Islet of Langerhans (tissue), 1 donor: ENCODE measurements at regions not wholly inside any gene's neighbourhood (a gene's known extent, or its start where the extent isn't known, plus 50 kb on each side); places are given as distances from the start of the nearest gene placed in this dataset.
"Not testable (repeated sequence)": the region's sequence is repeated elsewhere in the genome, so short reads cannot be mapped to it uniquely, and the experiment has no call there.

Experiments used
- FAIRE-seq: peaks from one replicate; lab custom pipeline; 2011; peaks lifted over from hg19 to GRCh38; lab: Jason Lieb, UNC

DNA sequence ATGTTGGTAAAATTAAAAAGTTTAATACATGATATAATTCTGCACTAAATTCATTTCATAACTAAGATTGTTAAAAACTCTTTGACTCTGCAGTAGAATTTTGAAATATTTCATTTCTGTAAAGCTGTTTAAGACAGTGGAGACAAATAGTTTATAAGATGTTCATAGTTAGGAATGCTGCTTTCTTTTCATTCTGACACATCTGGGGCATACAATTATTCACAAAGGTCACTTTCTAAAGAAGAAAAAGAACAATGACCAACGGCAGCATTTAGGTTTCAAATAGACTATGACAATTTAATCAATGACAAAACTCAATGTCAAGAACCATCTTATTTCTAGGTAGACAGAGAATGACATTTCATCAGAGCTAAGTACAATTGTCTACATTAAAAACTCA lies 1422.1 kb downstream of the PCDH9 start:
- no peak for FAIRE-seq

- no peak for FAIRE-seq
Measured at GRCh38 chr13:65803530-65804392, 1426.4 kb downstream of the PCDH9 start.

GRCh38 chr13:65789815-65790214 lies 1440.3 kb downstream of the PCDH9 start:
- FAIRE-seq: no peak

- no peak for FAIRE-seq
Measured at GRCh38 chr13:65787082-65787481, 1443.1 kb downstream of the PCDH9 start.

- FAIRE-seq: no peak
Measured at GRCh38 chr13:65784088-65784816, 1445.9 kb downstream of the PCDH9 start.

- FAIRE-seq: no peak
Measured at GRCh38 chr13:65783383-65783782, 1446.8 kb downstream of the PCDH9 start.

- not testable (repeated sequence) for FAIRE-seq
Measured at GRCh38 chr13:65771704-65772313, 1458.3 kb downstream of the PCDH9 start.

- no peak for FAIRE-seq
Measured at GRCh38 chr13:65768545-65768944, 1461.6 kb downstream of the PCDH9 start.

DNA sequence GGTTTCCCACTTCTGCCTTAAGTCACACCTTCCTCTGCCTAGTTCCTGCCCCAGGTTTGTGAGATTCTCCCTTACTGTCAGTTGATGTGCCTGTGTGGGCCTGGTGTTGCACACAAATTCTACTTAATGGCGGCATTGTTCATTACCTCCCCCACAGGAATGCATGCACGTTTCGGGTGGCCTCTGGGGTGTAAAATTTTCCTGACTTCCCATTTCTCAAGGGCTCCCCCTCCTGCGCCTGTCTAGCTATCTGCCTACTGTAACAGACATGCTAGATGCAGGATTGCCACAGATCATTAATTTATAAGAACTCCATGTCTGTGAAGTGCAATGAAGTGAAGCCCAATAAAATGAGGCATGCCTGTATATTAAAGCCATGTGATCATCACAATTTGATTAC lies 1466.3 kb downstream of the PCDH9 start:
- FAIRE-seq: no peak

DNA sequence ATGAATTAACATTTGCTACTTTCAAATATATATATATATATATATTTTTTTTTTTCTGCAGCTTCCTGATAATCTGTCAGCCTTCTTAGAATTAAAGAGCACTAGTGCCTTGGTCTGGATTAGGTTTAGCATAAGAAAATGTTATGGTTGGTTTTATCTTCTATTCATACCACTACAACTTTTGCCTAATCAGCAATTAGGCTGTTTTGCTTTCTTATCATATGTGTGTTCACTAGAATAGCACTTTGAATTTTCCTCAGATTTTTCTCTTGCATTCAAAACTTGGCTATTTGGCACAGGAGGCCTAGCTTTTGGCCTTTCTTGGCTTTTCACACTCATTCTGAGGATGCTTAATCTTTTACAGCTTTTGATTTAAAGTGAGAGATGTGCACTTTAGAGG lies 1468.1 kb downstream of the PCDH9 start:
- no peak for FAIRE-seq

DNA sequence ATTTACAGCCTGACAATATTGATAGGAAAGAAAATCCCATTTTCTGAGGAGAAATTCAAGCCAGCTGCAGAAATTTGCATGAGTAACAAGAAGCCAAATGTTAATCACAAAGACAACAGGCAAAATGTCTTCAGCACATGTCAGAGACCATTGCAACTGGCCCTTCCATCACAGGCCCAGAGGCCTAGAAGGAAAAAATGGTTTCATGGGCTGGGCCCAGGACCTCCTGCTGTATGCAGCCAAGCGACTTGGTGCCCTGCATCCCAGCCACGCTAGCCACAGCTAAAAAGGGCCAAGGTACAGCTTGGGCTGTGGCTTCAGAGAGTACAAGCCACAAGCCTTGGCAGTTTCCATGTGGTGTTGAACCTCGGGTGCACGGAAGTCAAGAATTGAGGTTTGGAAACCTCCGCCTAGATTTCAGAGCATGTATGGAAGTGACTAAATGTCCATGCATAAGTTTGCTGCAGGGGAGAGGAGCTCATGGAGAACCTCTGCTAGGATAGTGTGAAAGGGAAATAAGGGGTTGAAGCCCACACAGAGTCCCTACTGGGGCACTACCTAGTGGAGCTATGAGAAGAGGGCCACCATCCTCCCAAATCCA lies 1474.0 kb downstream of the PCDH9 start:
- FAIRE-seq: no peak

DNA sequence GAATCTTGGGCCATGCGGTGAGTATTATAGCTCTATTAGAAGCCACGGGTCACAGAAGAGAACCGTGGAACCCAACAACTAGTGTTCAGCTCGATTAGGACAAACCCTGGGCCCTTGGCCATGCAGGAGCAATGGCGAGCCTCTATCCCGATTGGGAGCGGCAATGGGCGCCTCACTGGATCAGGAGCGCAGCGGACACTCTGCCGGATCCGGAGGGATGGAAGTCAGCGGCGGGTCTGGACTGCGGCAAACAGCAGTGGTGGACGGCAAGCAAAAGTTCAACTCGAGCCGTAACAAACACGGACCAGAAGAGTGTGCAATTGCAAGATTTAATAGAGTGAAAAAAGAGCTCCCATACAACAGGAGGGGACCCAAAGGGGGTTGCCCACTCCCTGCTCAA lies 1481.9 kb downstream of the PCDH9 start:
- no peak for FAIRE-seq

- no peak for FAIRE-seq
Measured at GRCh38 chr13:65746406-65746921, 1483.7 kb downstream of the PCDH9 start.

DNA sequence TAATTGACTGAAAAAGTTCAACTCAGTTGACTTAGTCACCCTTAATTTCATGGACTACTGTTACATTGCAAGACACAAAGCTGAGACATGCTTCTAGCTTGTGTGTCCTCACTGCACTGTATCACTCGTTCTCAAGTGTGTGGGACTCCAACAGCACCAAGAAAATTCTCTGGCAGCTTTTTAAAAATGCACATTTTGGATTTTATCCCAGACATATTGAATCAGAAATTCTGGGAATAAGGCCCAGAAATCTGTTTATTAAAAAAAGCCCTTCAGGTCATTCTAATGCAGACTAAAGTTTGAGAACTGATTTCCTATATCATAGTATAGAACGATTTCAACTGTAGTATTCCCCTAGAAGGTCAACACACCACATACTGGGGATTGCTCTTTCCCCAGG lies 1485.3 kb downstream of the PCDH9 start:
- no peak for FAIRE-seq

DNA sequence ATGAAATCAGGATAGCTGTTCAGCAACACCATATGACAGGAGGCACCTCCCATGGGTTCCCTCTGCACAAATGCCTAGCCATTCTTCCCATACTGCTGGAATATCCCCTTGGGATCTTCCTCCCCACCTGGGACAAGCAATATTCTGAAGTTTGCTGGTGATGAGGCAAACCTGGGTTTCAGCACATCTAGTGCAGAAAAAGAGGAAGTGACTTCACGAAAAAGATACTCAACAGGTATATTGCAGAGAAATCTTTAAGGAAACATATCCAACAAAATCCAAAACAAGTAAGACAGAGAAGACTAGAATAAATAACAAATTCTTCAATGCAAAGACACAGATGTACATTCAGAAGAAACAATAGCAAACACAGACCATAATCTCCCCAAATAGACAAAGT lies 1497.0 kb downstream of the PCDH9 start:
- no peak for FAIRE-seq

- FAIRE-seq: no peak
Measured at GRCh38 chr13:65727070-65727469, 1503.1 kb downstream of the PCDH9 start.

- FAIRE-seq: no peak
Measured at GRCh38 chr13:65725006-65725405, 1505.1 kb downstream of the PCDH9 start.

GRCh38 chr13:65724226-65724625 lies 1505.9 kb downstream of the PCDH9 start:
- no peak for FAIRE-seq

GRCh38 chr13:65722506-65722905 lies 1507.6 kb downstream of the PCDH9 start:
- no peak for FAIRE-seq

DNA sequence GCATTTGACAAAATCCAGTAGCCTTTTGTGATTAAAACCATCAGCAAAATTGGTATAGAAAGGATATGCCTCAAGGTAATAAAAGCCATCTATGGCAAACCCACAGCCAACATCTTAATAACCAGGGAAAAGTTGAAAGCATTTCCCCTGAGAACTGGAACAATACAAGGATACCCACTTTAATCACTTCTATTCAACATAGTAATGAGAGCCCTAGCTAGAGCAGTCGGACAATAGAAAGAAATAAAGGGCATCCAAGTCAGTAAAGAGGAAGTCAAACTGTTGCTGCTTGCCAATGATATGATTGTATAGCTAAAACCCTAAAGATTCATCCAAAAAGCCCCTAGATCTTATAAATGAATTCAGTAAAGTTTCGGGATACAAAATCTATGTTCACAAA lies 1510.3 kb downstream of the PCDH9 start:
- no peak for FAIRE-seq

GRCh38 chr13:65710514-65710913 lies 1519.6 kb downstream of the PCDH9 start:
- no peak for FAIRE-seq

DNA sequence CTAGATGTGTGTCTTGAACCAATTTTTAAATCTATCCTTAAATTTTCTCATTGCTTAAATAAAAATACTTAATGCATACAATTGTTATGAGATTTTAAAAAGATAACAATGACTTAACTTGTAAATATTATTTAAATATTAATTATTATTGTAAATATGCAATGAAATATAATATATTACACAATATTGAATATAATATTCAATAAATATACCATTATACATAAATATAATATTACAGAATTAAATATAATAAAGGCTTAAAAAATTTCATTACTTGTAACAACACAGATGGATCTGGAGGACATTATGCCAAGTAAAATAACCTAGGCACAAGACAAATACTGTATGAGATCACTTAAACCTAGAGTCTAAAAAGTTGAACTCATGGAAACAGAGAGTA lies 1532.3 kb downstream of the PCDH9 start:
- no peak for FAIRE-seq

DNA sequence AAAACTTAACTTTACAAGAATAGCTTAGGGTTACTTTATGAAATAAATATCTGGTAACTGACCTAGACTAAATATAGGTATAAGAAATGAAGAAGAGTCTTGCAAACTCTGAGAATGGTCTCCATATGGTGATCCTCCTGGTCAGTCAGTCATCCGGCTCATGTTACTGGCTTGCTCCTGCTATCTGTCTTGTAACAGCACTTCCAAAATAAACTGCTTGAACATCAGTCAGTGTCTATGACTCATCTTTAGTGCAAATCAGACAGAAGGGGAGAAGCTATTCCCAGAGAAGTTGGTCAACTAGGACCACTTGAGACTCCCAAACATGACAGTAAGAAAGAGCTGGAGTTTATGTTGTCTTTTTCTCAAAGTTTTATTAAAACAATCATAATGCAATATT lies 1550.9 kb downstream of the PCDH9 start:
- FAIRE-seq: no peak
